GM11168 (cell line): ENCODE measurements at regions not wholly inside any gene's neighbourhood (a gene's known extent, or its start where the extent isn't known, plus 50 kb on each side); places are given as distances from the start of the nearest gene placed in this dataset.
"Not testable (repeated sequence)": the region's sequence is repeated elsewhere in the genome, so short reads cannot be mapped to it uniquely, and the experiment has no call there.

Experiments used
- in situ Hi-C: fragments of 300-500 bp; cut with MboI; formaldehyde crosslinking; loops from one replicate; pipeline ENCODE4 v1.12.0; 2022; ENCODE audit warnings: low sequenced_read_pairs; ENCODE audit not compliant: unreplicated experiment

DNA sequence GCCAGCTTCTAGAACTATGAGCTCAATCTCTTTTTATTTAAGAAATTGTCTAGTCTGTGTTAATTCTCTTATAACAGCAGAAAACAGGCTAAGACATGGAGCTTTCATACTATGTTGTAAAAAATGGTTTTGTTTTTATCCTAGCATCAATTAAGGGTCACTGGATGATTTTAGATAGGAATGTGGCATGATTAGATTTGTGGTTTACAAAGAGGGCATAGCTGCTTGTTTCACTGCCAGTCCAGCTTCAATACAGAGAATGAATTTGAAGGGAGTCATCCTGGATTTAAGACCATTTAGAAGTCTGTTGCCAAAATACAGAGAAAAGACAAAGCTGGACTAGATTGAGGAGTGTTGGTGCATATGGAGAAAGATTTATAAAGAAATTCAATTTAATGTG lies 532.6 kb upstream of the CCDC54 start:
- in situ Hi-C loops, result loop anchor here (25.0 kb wide), 1 partner anchor 218 kb away; no protein-coding TSS in a partner anchor

DNA sequence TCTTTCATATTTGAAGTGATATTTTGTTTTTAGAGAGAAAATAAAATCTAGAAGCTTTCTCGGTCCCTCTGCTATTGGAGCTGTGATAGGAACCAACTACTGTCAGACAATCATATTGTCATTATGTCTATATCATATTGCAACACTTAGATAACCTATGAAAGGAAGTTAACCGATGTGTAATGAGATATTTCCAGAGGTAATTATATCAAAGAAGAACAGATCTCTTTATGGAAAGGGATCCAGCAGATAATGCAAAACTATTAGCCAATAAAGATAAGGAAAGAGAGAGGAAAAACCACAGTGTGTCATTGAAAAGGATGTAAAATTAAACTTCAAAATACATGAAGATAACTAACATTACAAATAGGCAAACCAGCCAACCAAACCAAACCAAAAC lies 529.1 kb upstream of the CCDC54 start:
- in situ Hi-C loops, result loop anchor here (25.0 kb wide), 1 partner anchor 214 kb away; no protein-coding TSS in a partner anchor

DNA sequence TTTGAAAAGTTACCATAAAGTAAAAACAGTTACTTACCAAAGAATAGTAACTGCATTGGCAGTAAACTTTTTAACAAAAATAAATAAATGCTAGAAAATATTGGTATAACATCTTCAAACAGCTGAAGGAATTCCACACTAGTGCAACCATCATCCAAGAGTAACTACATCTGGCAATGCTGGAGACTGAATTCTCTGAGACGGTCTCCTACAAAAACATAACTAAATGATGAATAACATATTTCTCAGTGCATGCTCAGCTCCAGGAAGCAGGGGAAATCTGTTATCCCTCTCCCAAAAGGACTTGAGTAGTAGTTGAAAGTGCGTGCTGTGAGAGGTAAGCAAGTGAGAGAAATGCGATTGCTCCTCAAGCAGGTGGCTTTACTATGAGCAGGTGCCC lies 526.8 kb upstream of the CCDC54 start:
- in situ Hi-C loops, result no loop called here

DNA sequence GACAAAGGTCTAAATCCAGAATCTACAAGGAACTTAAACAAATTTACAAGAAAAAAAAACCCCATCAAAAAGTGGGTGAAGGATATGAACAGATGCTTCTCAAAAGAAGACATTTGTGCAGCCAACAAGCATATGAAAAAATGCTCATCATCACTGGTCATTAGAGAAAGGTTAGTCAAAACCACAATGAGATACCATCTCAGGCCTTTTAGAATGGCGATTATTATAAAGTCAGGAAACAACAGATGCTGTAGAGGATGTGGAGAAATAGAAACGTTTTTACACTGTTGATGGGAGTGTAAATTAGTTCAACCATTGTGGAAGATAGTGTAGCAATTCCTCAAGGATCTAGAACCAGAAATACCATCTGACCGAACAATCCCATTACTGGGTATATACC lies 518.9 kb upstream of the CCDC54 start:
- in situ Hi-C loops, result not testable (repeated sequence)

DNA sequence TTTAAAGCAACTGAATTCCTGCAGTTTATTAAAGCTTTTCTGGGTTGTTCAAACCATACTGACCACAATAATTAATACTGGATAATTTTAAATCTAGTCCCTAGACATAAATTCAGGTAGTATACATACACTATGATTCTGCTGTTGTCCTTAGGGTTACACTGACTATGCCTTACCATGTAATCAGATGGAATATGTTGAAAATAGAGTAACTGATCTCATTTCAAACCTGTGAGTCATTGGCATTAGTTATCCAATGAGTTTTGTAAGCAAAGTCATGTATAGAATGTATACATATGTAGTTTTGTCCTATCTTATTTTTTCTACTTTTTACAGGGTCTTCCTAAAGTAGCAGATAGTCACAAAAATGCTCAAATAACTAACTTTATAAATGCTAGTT lies 517.1 kb upstream of the CCDC54 start:
- in situ Hi-C loops, result no loop called here

DNA sequence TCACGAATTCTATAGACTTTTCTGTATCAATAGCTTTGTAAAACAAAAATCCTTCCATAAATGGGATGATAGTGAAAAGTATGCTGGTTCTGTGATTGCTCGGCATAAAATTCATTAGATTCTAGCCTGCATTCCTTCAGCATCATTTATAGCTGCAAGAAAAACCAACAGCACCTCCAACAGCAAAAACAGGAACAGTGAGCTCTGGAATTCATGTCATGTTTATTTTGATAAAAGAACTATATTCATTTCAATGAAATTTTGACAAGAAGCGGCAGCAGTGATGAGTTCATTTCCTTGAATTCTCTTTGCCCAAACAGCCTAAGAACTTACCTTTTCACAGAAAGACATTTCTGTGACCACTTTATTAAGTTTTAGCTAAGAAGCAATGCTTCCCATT lies 515.2 kb upstream of the CCDC54 start:
- in situ Hi-C loops, result no loop called here

DNA sequence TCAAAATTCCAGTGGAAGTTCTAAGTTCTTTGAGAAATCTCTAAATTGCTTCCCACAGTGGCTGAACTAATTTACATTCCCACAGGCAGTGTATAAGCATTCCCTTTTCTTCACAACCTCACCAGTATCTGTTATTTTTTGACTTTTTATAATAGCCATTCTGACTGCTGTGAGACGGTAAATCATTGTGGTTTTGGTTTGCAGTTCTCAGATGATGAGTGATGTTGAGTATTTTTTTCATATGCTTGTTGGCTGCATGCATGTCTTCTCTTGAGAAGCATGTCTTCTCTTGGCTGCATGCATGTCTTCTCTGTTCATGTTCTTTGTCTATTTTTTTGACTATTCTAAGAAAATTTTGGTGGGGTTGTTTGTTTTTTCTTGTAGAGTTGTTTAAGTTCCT lies 499.6 kb upstream of the CCDC54 start:
- in situ Hi-C loops, result no loop called here

DNA sequence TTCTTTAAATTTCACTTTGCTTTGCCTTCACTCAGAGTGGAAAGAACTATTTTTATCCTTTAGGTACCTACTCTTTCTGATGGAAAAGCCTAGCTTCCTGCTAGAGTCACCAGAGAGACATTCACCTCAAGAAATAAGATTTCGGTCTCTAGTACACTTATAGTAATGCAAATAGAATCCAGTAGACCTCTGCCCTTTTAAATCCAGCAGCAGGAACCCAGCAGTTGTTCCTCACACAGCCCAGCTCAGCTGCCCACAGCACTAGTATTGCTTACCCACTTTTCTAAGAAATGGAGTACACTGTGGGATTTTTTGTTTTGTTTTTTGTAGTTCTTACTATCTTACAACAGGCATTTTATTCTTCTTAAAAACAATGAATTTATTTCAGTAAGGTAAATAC lies 497.0 kb upstream of the CCDC54 start:
- in situ Hi-C loops, result no loop called here

DNA sequence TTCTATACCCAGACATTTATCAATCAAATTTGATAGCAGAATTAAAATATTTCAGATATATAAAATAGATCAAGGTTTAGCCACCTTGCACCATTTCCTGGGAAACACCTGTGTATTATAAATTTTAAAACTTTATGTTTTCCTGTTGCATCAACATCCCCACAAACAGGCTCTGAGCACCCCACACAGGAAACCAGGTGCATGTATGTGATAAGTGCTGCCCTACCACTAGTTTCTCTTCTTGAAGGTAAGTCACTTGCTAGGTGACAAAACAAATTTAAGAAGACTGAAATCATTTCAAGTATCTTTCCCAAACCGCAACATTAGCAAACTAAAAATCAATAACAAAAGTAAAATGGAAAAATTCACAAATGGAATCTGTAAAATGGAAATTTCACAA lies 496.1 kb upstream of the CCDC54 start:
- in situ Hi-C loops, result no loop called here

DNA sequence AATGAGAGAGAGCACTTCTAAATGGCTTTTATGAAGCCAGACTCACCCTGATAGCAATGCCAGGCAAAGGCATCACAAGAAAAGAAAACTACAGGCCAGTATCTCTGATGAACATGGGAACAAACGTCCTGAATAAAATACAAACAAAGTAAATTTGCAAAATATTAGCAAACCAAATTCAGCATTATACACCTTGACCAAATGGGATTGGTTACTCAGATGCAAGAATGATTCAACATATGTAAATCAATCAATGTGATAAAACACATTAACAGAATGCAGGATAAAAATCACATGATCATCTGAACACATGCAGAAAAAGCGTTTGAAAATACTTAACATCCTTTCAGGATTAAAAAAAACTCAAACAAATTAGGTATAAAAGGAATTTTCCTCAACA lies 494.9 kb upstream of the CCDC54 start:
- in situ Hi-C loops, result no loop called here

DNA sequence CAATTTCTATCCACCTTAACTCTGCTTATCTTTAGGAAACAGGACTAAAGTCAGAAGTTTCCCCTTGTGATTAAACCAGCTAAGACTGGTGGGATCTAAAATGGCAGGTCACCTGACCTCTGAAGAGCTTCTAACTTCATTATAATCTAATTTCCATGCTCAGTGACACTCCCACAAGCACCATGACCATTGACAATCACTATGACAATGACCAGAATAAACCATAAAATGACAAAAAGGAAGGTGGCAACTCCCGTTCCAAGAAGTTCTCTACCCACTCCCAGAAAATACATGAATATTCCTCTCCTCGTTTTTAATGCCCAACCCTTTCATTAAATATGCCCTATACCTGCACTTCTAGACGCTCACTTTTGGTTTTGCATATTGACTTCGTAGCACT lies 471.2 kb upstream of the CCDC54 start:
- in situ Hi-C loops, result no loop called here

DNA sequence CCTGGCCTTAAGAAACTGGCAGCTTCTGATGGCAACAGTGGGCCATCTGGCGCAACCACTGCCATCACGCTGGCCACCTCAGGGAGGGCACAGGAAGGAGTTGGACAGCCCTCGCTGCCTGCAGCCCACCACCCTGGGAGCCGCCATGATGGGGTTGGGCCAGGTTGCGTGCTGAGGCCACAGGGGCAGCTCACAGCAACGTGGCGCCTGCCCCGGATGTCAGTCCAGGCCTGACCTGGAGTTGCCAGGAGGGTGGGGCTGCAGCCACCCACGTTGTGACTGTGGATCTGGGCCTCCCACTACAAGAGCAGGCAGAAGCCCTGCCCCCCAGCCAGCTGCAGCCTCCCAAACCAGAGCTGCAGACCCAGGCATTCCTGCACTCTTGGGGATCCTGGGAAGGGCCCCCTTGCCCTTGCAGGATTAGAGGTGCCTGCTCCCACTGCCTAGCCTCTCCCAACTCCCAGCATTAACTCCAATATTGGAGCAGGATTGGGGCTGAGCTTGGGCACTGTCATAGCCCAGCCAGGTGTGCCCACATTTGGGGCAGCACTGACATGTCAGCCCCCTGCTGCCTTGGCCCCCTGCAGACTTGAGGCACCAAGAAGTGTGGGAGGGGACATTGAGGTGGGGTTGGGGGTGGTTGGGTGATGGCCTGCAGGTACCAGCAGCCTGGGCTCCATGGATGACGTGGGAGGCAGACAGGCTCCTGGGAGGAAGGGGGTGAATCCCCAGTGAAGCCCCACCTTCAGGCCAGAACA lies 468.9 kb upstream of the CCDC54 start:
- in situ Hi-C loops, result no loop called here

DNA sequence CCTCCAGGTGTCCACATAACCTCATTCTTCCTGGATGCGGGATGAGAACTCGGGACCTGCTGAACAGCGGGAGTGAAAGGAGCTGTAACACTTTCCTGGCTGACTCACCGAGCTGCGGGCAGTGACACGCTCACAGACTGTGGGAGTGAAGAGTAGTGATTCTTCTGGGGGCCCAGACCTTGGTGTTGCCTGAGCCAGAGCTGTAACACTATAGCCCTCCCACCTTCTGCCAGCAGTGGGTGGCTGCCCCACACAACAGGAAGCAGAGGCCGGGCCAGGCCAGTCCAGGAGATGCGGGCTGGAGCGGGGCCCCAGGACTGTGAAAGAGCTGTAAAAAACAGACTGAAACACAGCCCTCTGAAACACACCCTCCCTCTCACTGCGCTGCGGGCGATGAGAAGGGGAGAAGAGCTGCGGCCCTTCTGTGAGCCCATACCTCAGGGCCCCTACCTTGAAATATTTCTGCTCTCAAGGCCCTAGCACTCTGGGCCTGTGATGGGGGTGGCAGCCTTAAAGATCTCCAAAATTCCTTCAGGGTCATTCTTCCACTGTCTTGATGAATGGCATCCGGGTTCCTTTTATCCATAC lies 464.0 kb upstream of the CCDC54 start:
- in situ Hi-C loops, result no loop called here

DNA sequence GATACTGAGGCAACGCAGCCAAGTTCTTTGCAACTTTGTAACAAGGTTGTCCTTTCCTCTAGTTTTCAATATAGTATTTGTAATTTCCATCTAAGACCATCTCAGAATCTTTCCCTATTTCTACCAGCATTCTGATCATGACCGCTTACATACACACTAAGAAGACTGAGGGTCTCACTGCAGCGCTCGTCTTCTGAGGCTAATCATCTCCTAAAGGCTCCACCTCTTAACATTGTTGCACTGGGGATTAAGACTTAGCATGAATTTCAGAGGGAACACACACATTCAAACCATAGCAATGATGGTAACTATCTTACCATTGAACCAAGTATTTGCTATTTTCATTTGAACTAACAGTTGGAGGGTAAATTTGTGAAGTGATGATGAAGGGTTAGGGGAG lies 463.3 kb upstream of the CCDC54 start:
- in situ Hi-C loops, result no loop called here

DNA sequence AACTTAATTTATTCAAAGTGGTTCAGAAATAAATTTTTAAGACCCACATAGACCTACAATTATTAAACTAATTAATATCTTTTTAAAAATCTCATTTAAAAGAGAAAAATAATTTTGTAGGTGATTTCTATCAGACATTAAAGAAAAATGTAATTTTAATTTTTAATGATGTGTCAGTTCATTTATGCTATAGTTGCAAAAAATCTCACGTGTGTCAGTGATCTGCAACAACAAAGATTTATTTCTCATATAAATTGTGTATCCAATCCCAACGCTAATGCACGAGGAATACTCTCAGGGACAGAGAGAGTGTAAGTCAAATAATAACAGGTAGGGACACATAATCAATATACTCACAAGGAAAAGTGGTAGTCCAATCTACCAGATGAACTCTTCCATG lies 456.6 kb upstream of the CCDC54 start:
- in situ Hi-C loops, result no loop called here

DNA sequence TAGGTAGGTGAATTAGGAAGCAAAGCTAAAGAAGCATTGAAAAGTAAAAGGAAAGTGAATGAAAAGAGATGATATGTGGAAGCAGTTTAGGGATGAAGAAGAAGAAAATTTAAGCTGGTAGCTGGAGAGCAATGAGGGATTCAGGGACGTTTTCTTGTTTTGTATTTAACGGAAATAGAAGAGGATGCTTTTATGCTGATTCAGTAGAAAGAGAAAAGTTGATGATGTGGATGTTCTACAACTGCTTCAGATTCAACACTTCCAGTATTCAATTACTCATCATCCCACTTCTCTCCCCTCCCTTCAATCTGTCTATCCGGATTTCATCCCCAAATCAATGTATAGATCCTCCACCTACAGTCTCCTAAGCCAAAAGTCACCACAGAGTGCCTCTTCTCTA lies 448.2 kb upstream of the CCDC54 start:
- in situ Hi-C loops, result no loop called here

DNA sequence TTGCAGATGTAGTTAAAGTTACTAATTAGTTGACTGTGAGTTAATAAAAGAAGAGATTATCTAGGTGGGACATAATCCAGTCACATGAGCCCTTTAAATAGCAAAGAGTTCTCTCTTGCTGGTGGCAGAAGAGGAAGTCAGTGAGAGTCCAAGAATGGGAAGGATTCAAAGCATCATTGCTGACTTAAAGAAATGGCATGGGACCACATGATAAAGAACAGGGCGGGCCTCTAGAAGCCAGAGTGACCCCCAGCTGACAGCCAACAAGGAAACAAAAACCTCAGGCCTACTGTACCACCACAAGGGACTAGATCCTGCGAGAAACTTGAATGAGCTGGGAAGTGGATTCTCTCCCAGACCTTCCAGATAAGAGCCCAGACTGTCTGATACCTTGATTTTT lies 447.2 kb upstream of the CCDC54 start:
- in situ Hi-C loops, result no loop called here

DNA sequence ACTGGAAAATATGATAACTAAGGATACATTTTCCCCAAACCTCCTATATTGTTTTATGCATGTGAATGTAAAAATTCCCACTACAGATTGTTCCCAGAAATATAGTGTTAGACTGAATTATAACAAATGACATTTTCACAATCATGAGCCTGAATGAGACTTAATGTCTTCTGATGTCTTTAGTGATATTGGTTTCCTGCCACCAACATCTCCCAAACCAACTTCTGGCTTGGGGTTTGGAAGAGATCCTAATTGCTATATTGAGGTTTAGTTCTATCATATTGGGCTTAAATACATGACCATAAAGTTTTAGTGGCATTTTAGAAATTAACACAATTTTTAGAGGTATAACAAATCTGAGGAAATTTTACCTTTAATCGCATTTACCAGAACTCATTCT lies 445.3 kb upstream of the CCDC54 start:
- in situ Hi-C loops, result no loop called here

DNA sequence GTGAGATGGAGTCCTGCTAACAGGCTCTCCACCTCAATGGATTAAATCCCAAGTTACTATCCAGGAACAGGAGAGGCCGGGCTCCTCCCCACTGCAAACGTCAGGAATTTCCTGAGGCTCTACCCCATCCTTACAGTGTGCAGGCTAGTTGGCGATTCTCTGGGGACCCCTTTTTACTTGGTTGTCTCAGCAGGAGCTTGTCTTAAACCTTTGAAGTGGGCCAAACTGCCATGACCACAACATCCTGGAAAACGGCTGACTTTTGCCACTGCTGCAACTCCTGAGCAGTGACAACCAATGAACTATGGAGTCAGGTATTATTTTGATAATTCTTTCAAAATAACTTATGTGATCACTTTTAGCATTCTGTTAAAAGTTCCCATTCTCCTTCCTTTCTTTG lies 440.9 kb upstream of the CCDC54 start:
- in situ Hi-C loops, result no loop called here

DNA sequence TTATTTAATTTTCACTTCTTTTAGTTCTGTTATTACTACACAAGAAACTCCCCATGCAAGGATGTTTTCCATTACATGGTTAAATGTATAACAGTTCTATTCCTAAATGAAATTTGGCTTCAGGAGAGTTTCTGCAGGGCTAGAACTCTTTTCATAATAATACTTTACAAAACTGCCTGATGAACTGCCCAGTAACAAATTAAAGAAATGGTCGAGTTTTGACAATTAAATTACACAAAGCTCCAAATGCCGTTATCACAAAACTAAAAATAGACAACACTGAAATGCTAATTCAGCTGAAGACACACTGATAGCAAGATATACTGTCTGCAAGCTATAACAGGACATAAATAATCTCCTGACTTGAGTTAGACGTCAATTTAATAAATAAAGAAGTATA lies 435.2 kb upstream of the CCDC54 start:
- in situ Hi-C loops, result no loop called here

DNA sequence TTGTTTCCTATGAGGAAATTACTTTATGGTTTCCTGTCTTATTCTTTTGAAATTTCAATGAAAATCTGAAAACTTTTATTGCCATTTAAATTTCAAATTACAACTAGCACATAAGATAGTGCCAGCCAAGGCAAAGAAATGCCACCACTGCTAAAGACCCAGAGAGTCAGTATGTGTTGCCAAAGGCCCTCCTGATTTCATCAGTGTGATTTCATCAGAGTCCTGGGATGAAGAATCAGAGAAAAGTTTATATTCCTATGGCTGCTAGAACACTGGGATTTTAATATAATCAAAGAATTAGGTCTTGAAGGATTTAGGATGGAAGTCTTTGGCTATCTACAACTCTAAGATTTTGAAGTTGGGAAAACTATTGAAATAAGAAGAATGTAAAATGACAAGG lies 434.2 kb upstream of the CCDC54 start:
- in situ Hi-C loops, result no loop called here

DNA sequence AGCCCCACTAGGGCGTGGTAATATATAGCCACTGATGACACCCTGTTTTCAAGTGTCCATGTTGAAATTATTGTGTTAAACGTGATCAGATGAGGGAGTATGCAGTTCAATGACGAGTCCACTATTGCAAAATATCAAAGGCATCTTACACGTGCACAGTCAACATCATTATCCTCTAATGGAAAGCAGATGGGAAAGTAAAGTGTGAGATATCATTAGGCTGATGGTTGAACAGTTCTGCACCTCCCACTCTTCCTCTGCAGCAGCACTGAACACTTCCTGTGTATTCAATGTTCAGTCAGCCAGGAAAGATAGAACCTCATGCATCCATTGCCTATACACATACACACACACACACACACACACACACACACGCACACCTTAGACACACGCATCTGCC lies 431.8 kb upstream of the CCDC54 start:
- in situ Hi-C loops, result no loop called here
